H9 (cell line): ENCODE measurements at regions not wholly inside any gene's neighbourhood (a gene's known extent, or its start where the extent isn't known, plus 50 kb on each side); places are given as distances from the start of the nearest gene placed in this dataset.

Experiments
- DNase-seq: peaks from one replicate; pipeline ENCODE4 v3.0.0-alpha.2; 2017
- H2AFZ ChIP-seq: one replicate; pipeline ENCODE4 v1.6.1; 2013; ENCODE audit warnings: mild to moderate bottlenecking, low read length, control low read depth, moderate library complexity
- H2AK5ac ChIP-seq: 2 replicates; pipeline ENCODE4 v1.6.1; 2013; ENCODE audit warnings: low read length, control low read depth, mixed read lengths; ENCODE audit not compliant: insufficient read length
- H2BK120ac ChIP-seq: one replicate; pipeline ENCODE4 v1.6.1; 2013; ENCODE audit warnings: low read depth, mild to moderate bottlenecking, low read length, control low read depth, inconsistent platforms; ENCODE audit not compliant: poor library complexity, severe bottlenecking
- H2BK12ac ChIP-seq: 2 replicates; pipeline ENCODE4 v1.6.1; 2013; ENCODE audit warnings: low read length, control low read depth, mixed read lengths, low read depth; ENCODE audit not compliant: insufficient read length
- H2BK15ac ChIP-seq: 2 replicates; pipeline ENCODE4 v1.6.1; 2013; ENCODE audit warnings: low read depth, low read length, control low read depth
- H2BK20ac ChIP-seq: one replicate; pipeline ENCODE4 v1.6.1; 2013; ENCODE audit warnings: low read depth, mild to moderate bottlenecking, low read length, control low read depth, inconsistent platforms; ENCODE audit not compliant: poor library complexity, severe bottlenecking
- H2BK5ac ChIP-seq: 2 replicates; pipeline ENCODE4 v1.6.1; 2013; ENCODE audit warnings: low read length, control low read depth, mixed read lengths; ENCODE audit not compliant: insufficient read length
- H3K14ac ChIP-seq: 2 replicates; pipeline ENCODE4 v1.6.1; 2013; ENCODE audit warnings: low read length, control low read depth; ENCODE audit not compliant: insufficient read depth
- H3K18ac ChIP-seq: 2 replicates; pipeline ENCODE4 v1.6.1; 2013; ENCODE audit warnings: low read depth, mild to moderate bottlenecking, mixed read lengths, low read length, control low read depth; ENCODE audit not compliant: insufficient read length
- H3K23ac ChIP-seq: 2 replicates; pipeline ENCODE4 v1.6.1; 2013; ENCODE audit warnings: low read length, control low read depth, mixed read lengths, low read depth; ENCODE audit not compliant: insufficient read length
- H3K23me2 ChIP-seq: 2 replicates; pipeline ENCODE4 v1.6.1; 2013; ENCODE audit warnings: low read depth, mild to moderate bottlenecking, mixed read lengths, low read length, control low read depth; ENCODE audit not compliant: insufficient read length, poor library complexity, severe bottlenecking
- H3K27ac ChIP-seq: 2 replicates; pipeline ENCODE4 v1.5.1; 2013; ENCODE audit warnings: low read length, control low read depth, mixed read lengths, low read depth; ENCODE audit not compliant: insufficient read length
- H3K27me3 ChIP-seq: 2 replicates; pipeline ENCODE4 v1.6.1; 2013; ENCODE audit warnings: low read length, control low read depth, inconsistent platforms; ENCODE audit not compliant: insufficient read depth
- H3K4ac ChIP-seq: 2 replicates; pipeline ENCODE4 v1.6.1; 2013; ENCODE audit warnings: low read depth, mild to moderate bottlenecking, control low read depth, inconsistent platforms, low read length, moderate library complexity
- H3K4me1 ChIP-seq: 2 replicates; pipeline ENCODE4 v1.6.1; 2013; ENCODE audit warnings: low read length, control low read depth, inconsistent platforms; ENCODE audit not compliant: insufficient read depth
- H3K4me2 ChIP-seq: 2 replicates; pipeline ENCODE4 v1.6.1; 2013; ENCODE audit warnings: low read length, control low read depth, mixed read lengths; ENCODE audit not compliant: insufficient read length, insufficient read depth
- H3K56ac ChIP-seq: 2 replicates; pipeline ENCODE4 v1.6.1; 2013; ENCODE audit warnings: low read depth, mild to moderate bottlenecking, mixed read lengths, low read length, control low read depth; ENCODE audit not compliant: insufficient read length
- H3K79me1 ChIP-seq: 2 replicates; pipeline ENCODE4 v1.6.1; 2013; ENCODE audit warnings: low read depth, mild to moderate bottlenecking, moderate library complexity, low read length, control low read depth, inconsistent platforms; ENCODE audit not compliant: insufficient read depth, poor library complexity, severe bottlenecking
- H3K79me2 ChIP-seq: 2 replicates; pipeline ENCODE4 v1.6.1; 2013; ENCODE audit warnings: low read length, control low read depth, inconsistent platforms; ENCODE audit not compliant: insufficient read depth
- H3K9ac ChIP-seq: 2 replicates; pipeline ENCODE4 v1.6.1; 2013; ENCODE audit warnings: low read length, control low read depth, mixed read lengths; ENCODE audit not compliant: insufficient read length; ENCODE audit errors: extremely low read depth
- H3K9me3 ChIP-seq: one replicate; pipeline ENCODE4 v1.6.1; 2013; ENCODE audit warnings: low read depth, low read length, inconsistent platforms; ENCODE audit not compliant: control insufficient read depth
- H3T11ph ChIP-seq: one replicate; pipeline ENCODE4 v1.6.1; 2013; ENCODE audit warnings: mild to moderate bottlenecking, low read length, control low read depth, inconsistent platforms
- H4K20me1 ChIP-seq: one replicate; pipeline ENCODE4 v1.6.1; 2013; ENCODE audit not compliant: control insufficient read depth, insufficient read length, insufficient read depth
- H4K5ac ChIP-seq: 2 replicates; pipeline ENCODE4 v1.6.1; 2013; ENCODE audit warnings: low read depth, mild to moderate bottlenecking, mixed read lengths, low read length, control low read depth; ENCODE audit not compliant: insufficient read length
- H4K8ac ChIP-seq: replicated peaks from 2 replicates; pipeline ENCODE4 v1.6.1; 2013; ENCODE audit warnings: low read length, control low read depth, mixed read lengths, low read depth; ENCODE audit not compliant: insufficient read length
- H4K91ac ChIP-seq: 2 replicates; pipeline ENCODE4 v1.6.1; 2013; ENCODE audit warnings: low read depth, mild to moderate bottlenecking, moderate library complexity, mixed read lengths, low read length, control low read depth; ENCODE audit not compliant: insufficient read length
- H3K27ac Mint-ChIP-seq, 3 experiments: 2 replicates in 2 of 3; 3 replicates in 1 of 3; pipeline ENCODE4 v1.8.0; 2020 to 2021; ENCODE audit warnings: mixed read lengths in 3 of 3, mild to moderate bottlenecking in 1 of 3, moderate library complexity in 1 of 3
- H3K27me3 Mint-ChIP-seq: 2 replicates; pipeline ENCODE4 v1.8.0; 2021; ENCODE audit warnings: low read depth, mild to moderate bottlenecking, moderate library complexity, mixed read lengths
- H3K36me3 Mint-ChIP-seq, 3 experiments: 2 replicates in 2 of 3; 3 replicates in 1 of 3; pipeline ENCODE4 v1.8.0; 2020 to 2021; ENCODE audit warnings: low read depth in 3 of 3, mixed read lengths in 3 of 3; ENCODE audit not compliant: insufficient read depth in 1 of 3
- H3K4me1 Mint-ChIP-seq, 2 experiments: 2 replicates each; pipeline ENCODE4 v1.8.0; 2020; ENCODE audit warnings: mixed read lengths in 2 of 2
- H3K4me3 Mint-ChIP-seq, 2 experiments: 2 replicates in 1 of 2; 3 replicates in 1 of 2; pipeline ENCODE4 v1.8.0; 2020 to 2021; ENCODE audit warnings: mild to moderate bottlenecking in 2 of 2, mixed read lengths in 2 of 2, moderate library complexity in 1 of 2
- H3K9me3 Mint-ChIP-seq, 2 experiments: 2 replicates in 1 of 2; 3 replicates in 1 of 2; pipeline ENCODE4 v1.8.0; 2020; ENCODE audit warnings: mild to moderate bottlenecking in 2 of 2, mixed read lengths in 2 of 2, moderate library complexity in 1 of 2
- WGBS: extraction: QIAGEN DNeasy Blood & Tissue Kit; methylation state at CpG from one replicate; pipeline ENCODE4 v1.1.7; 2013; ENCODE audit warnings: missing lambda C conversion rate, low lambda C conversion rate, mixed read lengths; ENCODE audit not compliant: insufficient read length; ENCODE audit errors: extremely low coverage; 5-methylcytosine and 5-hydroxymethylcytosine counted together
- TF ChIP-seq, protein P1 (sequence below): fragments of 200-600 bp; sonication (generic); conservative IDR thresholded peaks from 3 replicates; pipeline ENCODE4 v1.8.0; 2021; ENCODE audit warnings: antibody characterized with exemption, mild to moderate bottlenecking

DNA sequence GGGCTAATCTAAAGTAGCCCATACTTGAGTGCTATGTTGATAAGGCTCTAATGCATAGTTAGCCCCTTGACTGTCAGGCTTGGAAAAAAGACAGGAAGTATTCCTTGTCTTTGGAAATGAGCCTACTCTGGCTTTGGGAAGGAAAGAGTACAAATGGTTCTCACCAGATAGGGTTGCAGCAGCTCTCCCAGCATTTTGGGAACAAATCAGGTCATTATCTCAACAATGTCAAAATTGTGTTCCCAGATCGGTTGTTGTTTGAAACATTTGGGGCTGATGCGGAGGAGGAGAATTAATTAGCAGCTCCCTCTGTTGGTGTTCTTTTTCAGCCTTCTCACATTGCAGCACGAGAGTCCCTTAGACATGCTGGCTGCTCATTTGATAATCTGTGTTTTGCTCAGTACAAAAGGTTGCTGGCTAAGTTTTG is 294.7 kb upstream of the DMRT1 start:
- no peak overlapping the region for H3K27ac Mint-ChIP-seq
- Histone ChIP-seq H4K8ac (no peak overlapping the region), H2BK20ac (no peak overlapping the region), H3K79me2 (no peaks in the 10 kb centered on the region), H3K23me2 (no peaks in the 10 kb centered on the region), H3K9ac (no peak overlapping the region), H3K79me1 (no peaks in the 10 kb centered on the region), H4K5ac (no peak overlapping the region), H3K18ac (no peak overlapping the region), H3K4me2 (peak overlapping the region; percentile 17), H3K27ac (no peak overlapping the region), H2AK5ac (no peak overlapping the region), H3K56ac (no peak overlapping the region), H2BK5ac (no peak overlapping the region), H2BK120ac (no peak overlapping the region), H3K14ac (no peak overlapping the region), H4K20me1 (no peaks in the 10 kb centered on the region), H4K91ac (no peak overlapping the region), H2BK15ac (no peak overlapping the region), H3K9me3 (no peaks in the 10 kb centered on the region), H3K4ac (no peak overlapping the region), H2BK12ac (no peak overlapping the region), H3K27me3 (no peaks in the 10 kb centered on the region), H3K23ac (no peak overlapping the region), H2AFZ (no peak overlapping the region), H3T11ph (no peak overlapping the region), H3K4me1 (peaks cover 2% of the 10 kb centered on the region; the same call in 1 of the 2 replicates)
- H3K36me3 Mint-ChIP-seq: peaks cover 0 to 3% (median 0%) of the 10 kb centered on the region in 3 experiments; a peak in 3 of 7 replicates
- H3K27me3 Mint-ChIP-seq: no peaks in the 10 kb centered on the region; the same call in 1 of the 2 replicates
- peaks cover 10 to 18% of the 10 kb centered on the region in 2 experiments for H3K4me1 Mint-ChIP-seq
- TF ChIP-seq, protein P1, sequence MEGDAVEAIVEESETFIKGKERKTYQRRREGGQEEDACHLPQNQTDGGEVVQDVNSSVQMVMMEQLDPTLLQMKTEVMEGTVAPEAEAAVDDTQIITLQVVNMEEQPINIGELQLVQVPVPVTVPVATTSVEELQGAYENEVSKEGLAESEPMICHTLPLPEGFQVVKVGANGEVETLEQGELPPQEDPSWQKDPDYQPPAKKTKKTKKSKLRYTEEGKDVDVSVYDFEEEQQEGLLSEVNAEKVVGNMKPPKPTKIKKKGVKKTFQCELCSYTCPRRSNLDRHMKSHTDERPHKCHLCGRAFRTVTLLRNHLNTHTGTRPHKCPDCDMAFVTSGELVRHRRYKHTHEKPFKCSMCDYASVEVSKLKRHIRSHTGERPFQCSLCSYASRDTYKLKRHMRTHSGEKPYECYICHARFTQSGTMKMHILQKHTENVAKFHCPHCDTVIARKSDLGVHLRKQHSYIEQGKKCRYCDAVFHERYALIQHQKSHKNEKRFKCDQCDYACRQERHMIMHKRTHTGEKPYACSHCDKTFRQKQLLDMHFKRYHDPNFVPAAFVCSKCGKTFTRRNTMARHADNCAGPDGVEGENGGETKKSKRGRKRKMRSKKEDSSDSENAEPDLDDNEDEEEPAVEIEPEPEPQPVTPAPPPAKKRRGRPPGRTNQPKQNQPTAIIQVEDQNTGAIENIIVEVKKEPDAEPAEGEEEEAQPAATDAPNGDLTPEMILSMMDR: peak; percentile 49
- DNase-seq: peak; percentile 35
- H3K9me3 Mint-ChIP-seq: no peaks in the 10 kb centered on the region
- no peak overlapping the region; a peak in 1 of 5 replicates for H3K4me3 Mint-ChIP-seq
- WGBS: no CpG with 5 or more reads among the region's 3 CpGs
